ENCODE measurements at regions not wholly inside any gene's neighbourhood (a gene's known extent, or its start where the extent isn't known, plus 50 kb on each side); places are given as distances from the start of the nearest gene placed in this dataset.

GRCh38 chr4:101699441-101700124, 90.9 kb upstream of the BANK1 start:
- TF ChIP-seq CTCF (IDR thresholded peaks at IDR 0.05; ENCODE audit: low read depth, low read length) (no peak), EZH2phosphoT487 (IDR thresholded peaks at IDR 0.05; ENCODE audit: low read depth) (no peak)

Data from OCI-LY3 (cell line).